SU-DHL-6 (cell line): ENCODE measurements at regions not wholly inside any gene's neighbourhood (a gene's known extent, or its start where the extent isn't known, plus 50 kb on each side); places are given as distances from the start of the nearest gene placed in this dataset.
"Not testable (repeated sequence)": the region's sequence is repeated elsewhere in the genome, so short reads cannot be mapped to it uniquely, and the experiment has no call there.

Source experiments
- H2AFZ ChIP-seq: fragments of 200-600 bp; sonication (generic); 2 replicates; pipeline ENCODE4 v1.6.1; 2014; ENCODE audit warnings: low read depth, mild to moderate bottlenecking, moderate library complexity, mixed read lengths, antibody characterized with exemption, low read length; ENCODE audit not compliant: severe bottlenecking
- H3F3A ChIP-seq: fragments of 200-600 bp; shearing (Covaris generic); 2 replicates; pipeline ENCODE4 v1.6.0; 2016; ENCODE audit warnings: antibody characterized with exemption, mild to moderate bottlenecking; ENCODE audit not compliant: insufficient read depth
- H3K27ac ChIP-seq: fragments of 200-600 bp; sonication (generic); 2 replicates; pipeline ENCODE4 v1.5.1; 2016; ENCODE audit warnings: low read depth, mild to moderate bottlenecking, low read length, moderate library complexity, mixed read lengths
- H3K27me3 ChIP-seq: fragments of 200-600 bp; sonication (generic), shearing (Covaris generic); 2 replicates; pipeline ENCODE4 v1.6.0; 2014; ENCODE audit warnings: mild to moderate bottlenecking, low read length
- H3K36me3 ChIP-seq: fragments of 200-600 bp; sonication (generic); 2 replicates; pipeline ENCODE4 v1.6.1; 2014; ENCODE audit warnings: mild to moderate bottlenecking, low read length, mixed read lengths
- H3K4me2 ChIP-seq: fragments of 300-600, 200-600 bp; shearing (Covaris generic), sonication (generic); 2 replicates; pipeline ENCODE4 v1.6.0; 2014; ENCODE audit warnings: low read length, low read depth, mild to moderate bottlenecking; ENCODE audit not compliant: poor library complexity, severe bottlenecking
- H3K4me3 ChIP-seq: fragments of 200-600 bp; sonication (generic); 2 replicates; pipeline ENCODE4 v1.5.1; 2014; ENCODE audit warnings: antibody characterized with exemption, low read length, mild to moderate bottlenecking, mixed read lengths; ENCODE audit not compliant: insufficient read depth, poor library complexity, severe bottlenecking
- H3K79me2 ChIP-seq: fragments of 200-600 bp; sonication (generic); 2 replicates; pipeline ENCODE4 v1.6.1; 2014; ENCODE audit warnings: mild to moderate bottlenecking, low read length, moderate library complexity; ENCODE audit not compliant: insufficient read depth
- H3K9ac ChIP-seq: fragments of 200-600 bp; sonication (generic); 2 replicates; pipeline ENCODE4 v1.7.0; 2014; ENCODE audit warnings: mild to moderate bottlenecking, low read length
- H3K9me2 ChIP-seq: fragments of 200-600 bp; sonication (generic); replicated peaks from 2 replicates; pipeline ENCODE4 v1.6.1; 2014; ENCODE audit warnings: low read length; ENCODE audit not compliant: insufficient read depth
- H3K9me3 ChIP-seq: fragments of 200-600 bp; sonication (generic); 2 replicates; pipeline ENCODE4 v1.6.1; 2014; ENCODE audit warnings: low read length, mixed read lengths; ENCODE audit not compliant: insufficient read depth
- H4K20me1 ChIP-seq: fragments of 200-600 bp; sonication (generic); 2 replicates; pipeline ENCODE4 v1.6.1; 2014; ENCODE audit warnings: low read depth, mild to moderate bottlenecking, antibody characterized with exemption, low read length, moderate library complexity, mixed read lengths
- EZH2phosphoT487 ChIP-seq: fragments of 200-600 bp; sonication (generic), shearing (Covaris generic); conservative IDR thresholded peaks from 2 replicates; pipeline ENCODE4 v1.6.1; 2018; ENCODE audit warnings: mild to moderate bottlenecking, antibody characterized with exemption, low read length, moderate library complexity, mixed read lengths
- TF ChIP-seq, protein P1 (sequence below): fragments of 200-600 bp; sonication (generic); IDR thresholded peaks from one replicate; pipeline ENCODE4 v1.5.1; 2017; ENCODE audit warnings: antibody characterized with exemption, mild to moderate bottlenecking, low read length, moderate library complexity; ENCODE audit not compliant: insufficient read depth, poor library complexity, severe bottlenecking

DNA sequence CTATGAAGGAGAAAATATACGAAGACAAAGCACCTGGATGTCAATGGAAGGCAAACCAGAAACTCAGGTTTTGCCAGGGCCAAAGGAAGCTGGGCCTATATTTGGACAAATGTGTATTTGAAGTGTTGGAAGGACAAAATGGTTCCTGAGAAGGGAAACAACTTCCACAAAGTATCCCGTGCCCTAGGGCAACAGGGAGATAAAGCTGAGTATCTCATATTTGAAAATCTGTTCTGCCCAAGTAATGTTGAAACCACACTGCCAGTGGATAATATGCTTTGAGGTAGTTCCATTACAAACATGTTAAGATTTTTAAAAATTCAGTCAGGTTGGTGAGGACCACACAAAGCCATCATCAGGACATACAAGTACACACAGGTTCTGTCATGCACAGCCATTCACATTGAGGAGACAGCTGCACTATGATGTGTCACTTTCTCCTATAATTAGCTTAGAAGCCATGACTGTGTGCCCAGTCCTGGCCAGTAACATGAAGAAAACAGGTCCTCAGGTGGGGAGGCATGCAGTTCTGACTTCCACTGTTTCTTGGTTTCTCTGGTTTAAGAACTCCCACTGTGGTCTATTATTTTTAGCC, 116.4 kb downstream of the PWWP3B start:
- no peak for TF ChIP-seq EZH2phosphoT487
- TF ChIP-seq, protein P1, sequence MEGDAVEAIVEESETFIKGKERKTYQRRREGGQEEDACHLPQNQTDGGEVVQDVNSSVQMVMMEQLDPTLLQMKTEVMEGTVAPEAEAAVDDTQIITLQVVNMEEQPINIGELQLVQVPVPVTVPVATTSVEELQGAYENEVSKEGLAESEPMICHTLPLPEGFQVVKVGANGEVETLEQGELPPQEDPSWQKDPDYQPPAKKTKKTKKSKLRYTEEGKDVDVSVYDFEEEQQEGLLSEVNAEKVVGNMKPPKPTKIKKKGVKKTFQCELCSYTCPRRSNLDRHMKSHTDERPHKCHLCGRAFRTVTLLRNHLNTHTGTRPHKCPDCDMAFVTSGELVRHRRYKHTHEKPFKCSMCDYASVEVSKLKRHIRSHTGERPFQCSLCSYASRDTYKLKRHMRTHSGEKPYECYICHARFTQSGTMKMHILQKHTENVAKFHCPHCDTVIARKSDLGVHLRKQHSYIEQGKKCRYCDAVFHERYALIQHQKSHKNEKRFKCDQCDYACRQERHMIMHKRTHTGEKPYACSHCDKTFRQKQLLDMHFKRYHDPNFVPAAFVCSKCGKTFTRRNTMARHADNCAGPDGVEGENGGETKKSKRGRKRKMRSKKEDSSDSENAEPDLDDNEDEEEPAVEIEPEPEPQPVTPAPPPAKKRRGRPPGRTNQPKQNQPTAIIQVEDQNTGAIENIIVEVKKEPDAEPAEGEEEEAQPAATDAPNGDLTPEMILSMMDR = no peak
- Histone ChIP-seq H3F3A (no peaks in the 10 kb centered on the region), H3K36me3 (no peaks in the 10 kb centered on the region), H3K9me2 (no peaks in the 10 kb centered on the region), H3K4me3 (no peak overlapping the region), H3K9me3 (no peaks in the 10 kb centered on the region), H3K9ac (no peak overlapping the region), H2AFZ (no peak overlapping the region), H3K79me2 (no peaks in the 10 kb centered on the region), H3K27me3 (no peaks in the 10 kb centered on the region), H3K27ac (no peak overlapping the region), H3K4me2 (no peak overlapping the region), H4K20me1 (no peaks in the 10 kb centered on the region)

DNA sequence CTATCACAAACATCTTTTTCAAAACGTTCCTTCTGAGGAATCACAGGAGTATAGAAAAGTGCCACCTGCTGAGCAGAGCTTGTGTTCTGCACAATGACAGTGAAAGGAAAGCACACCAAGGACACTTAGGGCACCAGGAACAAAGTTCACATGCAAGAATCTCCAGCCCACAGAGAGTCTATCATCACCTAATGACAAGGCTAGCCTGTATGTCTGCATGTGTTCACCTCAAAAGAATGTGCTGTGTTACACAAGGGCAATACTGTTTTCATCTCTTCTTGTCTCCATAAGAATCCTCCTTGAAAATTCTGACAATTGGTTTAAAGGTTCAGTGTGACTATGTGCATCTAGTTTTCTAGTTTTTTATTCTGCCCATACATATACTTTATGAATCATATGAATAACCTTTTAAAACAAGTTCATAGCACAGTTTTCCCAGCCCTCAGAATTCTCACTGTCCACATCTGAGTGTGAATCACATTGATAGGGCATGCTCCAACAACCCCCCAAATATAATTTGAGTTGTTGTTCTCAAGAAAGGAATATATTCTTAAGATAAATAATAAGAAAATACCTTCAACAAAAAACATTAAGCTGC, 118.0 kb downstream of the PWWP3B start:
- no peaks in the 10 kb centered on the region for H3K9me3 ChIP-seq
- no peaks in the 10 kb centered on the region for H3K27me3 ChIP-seq
- H3K79me2 ChIP-seq = no peaks in the 10 kb centered on the region
- H4K20me1 ChIP-seq = no peaks in the 10 kb centered on the region
- H3F3A ChIP-seq = no peaks in the 10 kb centered on the region
- H3K27ac ChIP-seq = no peak overlapping the region
- H3K9me2 ChIP-seq = no peaks in the 10 kb centered on the region
- no peak overlapping the region for H3K4me2 ChIP-seq
- TF ChIP-seq, protein P1 = no peak
- no peak for TF ChIP-seq EZH2phosphoT487
- H3K9ac ChIP-seq = no peak overlapping the region
- no peak overlapping the region for H3K4me3 ChIP-seq
- H2AFZ ChIP-seq = no peak overlapping the region
- no peaks in the 10 kb centered on the region for H3K36me3 ChIP-seq

DNA sequence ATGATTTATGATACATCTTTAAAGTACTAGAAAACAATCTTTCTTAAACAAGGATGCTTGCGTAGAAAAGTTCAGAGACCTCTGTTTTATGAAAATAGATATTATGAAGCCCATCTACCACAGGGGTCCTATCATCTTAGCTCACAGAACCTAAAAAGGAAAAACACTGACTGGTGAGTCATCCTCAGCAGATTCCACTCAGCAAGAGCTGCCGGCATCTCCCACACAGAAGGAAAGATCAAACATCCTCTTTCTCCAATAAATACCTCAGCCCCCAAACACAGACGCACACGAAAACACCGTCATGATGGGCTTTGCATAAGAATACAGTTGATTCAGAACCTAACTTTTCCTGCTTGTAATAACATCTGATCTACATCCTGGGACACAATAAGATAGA, 122.7 kb downstream of the PWWP3B start:
- not testable (repeated sequence) for H3K36me3 ChIP-seq, H3K27ac ChIP-seq, H3K4me3 ChIP-seq, H4K20me1 ChIP-seq, H3K9me3 ChIP-seq, H3K9ac ChIP-seq, H3K4me2 ChIP-seq, H3K27me3 ChIP-seq, H2AFZ ChIP-seq, H3K9me2 ChIP-seq, H3K79me2 ChIP-seq, H3F3A ChIP-seq

DNA sequence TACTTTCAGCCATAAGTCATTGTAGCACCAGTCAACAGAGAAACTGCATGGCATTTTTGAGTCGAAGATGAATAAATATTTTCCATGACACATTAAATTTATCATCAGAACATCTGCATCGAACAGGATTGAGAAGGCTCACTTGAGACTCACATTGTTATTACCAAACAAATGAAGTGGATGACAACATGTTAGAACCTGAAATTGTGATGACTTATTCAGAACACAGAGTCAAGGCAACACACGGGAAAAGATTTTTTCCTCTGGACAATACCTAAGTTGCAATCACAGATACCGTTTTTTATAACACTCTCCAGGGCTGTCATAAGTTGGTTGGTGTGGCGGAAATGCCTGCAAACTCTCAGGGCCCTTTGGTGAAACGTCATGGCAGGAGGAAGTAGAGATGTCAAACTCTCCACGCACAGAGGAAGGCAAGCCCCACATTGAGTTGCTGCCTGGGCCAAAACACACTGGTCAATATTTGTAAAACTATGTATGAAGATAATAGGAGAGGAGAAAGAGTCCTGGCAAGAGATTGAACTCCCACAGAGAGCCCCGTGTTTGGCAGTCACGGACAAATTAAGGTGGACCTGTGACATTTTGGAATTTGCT, 123.8 kb downstream of the PWWP3B start:
- not testable (repeated sequence) for H3K4me3 ChIP-seq, H3K9ac ChIP-seq, H3K27me3 ChIP-seq, H3K27ac ChIP-seq, H4K20me1 ChIP-seq, H3K9me2 ChIP-seq, H2AFZ ChIP-seq, H3F3A ChIP-seq, H3K9me3 ChIP-seq, H3K4me2 ChIP-seq, H3K36me3 ChIP-seq, H3K79me2 ChIP-seq
